DLD1 (cell line): ENCODE measurements at regions not wholly inside any gene's neighbourhood (a gene's known extent, or its start where the extent isn't known, plus 50 kb on each side); places are given as distances from the start of the nearest gene placed in this dataset.

Source experiments
- in situ Hi-C: cut with HindIII; loops from 2 replicates; pipeline ENCODE4 v1.10.0; 2017; ENCODE audit warnings: low sequenced_read_pairs

- in situ Hi-C loops: no loop called here
These were observed 1328.4 kb downstream of the PCDH9 start for GRCh38 chr13:65901723-65902122.

DNA sequence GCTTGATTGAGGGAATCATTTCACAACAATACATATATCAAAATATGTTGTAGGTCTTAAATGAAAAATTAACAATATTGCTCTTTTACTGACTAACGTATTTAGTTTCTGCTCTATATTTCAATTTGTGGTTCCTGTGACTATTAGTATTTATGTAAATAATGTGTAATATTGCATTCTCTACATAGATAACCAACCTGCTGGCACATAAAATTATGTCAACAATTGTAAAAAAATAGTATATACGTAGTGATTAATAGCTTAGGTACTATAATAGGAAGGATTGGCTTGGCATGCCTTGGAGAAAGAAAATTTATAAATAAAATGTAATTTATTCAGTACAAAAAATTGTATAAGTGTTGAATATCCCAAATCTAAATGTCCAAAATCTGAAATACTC, 1336.1 kb downstream of the PCDH9 start:
- in situ Hi-C loops: no loop called here

DNA sequence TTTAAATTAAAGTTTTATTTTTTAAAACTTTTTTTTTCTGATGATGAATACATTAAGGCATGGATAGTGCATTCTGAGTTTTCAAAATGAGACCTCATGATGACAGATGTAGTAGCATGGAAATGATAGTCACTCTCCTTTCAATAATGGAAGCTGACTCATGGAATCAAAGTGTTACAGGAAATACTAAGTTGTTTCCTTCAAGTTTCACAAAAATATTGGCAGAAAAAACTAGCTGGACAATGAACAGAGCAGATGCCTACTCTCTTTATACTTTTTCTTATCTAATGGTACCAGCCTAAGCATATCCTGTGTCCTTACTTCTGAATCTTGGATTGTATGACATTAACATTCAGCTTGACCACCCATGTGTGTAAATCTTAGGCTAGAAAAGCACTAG, 1337.3 kb downstream of the PCDH9 start:
- in situ Hi-C loops: no loop called here

DNA sequence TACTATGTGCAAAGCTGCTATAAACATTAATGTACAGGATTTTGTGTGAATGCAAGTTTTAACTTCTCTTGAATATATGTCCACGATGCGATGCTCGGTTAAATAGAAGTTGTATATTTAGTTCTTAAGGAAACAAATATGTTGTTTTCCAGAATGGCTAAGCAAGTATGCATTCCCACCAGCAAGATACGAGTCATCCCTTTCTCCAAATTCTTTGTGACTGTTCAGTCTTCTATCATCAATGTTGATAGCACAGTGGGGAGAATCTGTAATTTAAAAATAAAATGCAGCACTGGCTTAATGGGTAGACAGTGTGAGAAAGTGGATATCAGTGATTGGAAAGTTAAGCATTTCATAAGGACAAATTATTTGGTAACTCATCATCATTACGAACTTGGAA, 1340.8 kb downstream of the PCDH9 start:
- in situ Hi-C loops: no loop called here

GRCh38 chr13:65882810-65883209, 1347.3 kb downstream of the PCDH9 start:
- in situ Hi-C loops: no loop called here

GRCh38 chr13:65881561-65882155, 1348.5 kb downstream of the PCDH9 start:
- in situ Hi-C loops: no loop called here

DNA sequence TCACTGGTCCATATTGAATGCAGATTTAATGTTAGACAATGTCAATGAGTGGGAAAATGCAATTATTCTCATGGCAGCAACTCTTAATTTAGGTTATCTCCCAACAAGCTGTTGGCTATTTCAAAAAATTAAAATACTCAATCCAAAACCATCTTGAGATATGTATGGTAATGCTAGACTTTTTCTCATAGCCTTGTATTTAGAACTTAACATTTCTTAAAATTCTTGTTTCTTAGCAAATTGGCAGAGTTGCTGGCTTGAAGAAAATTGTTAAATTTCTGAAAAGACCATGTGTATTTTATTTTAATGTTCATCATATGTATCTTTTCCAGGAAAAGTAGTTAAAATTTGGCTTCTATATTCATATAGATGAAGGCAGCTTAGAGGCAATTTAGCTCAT, 1355.1 kb downstream of the PCDH9 start:
- in situ Hi-C loops: no loop called here

DNA sequence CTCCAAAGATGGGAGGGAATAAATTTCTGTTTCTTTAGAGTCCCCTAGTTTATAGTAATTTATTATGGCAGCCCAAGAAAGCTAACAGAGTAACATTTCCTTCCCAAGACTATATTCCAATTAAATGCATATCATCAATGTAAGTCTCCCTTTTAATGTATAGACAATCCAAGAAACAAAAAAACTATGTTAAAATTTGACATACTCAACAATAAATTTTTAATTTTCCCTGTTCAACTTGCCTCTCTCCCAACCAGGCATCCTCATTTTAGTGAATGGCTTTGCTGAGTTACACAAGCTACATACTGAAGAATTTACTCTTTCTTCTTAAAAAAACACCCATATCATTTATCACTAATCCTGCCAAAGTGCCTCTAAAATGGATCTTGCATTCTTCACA, 1357.7 kb downstream of the PCDH9 start:
- in situ Hi-C loops: no loop called here

DNA sequence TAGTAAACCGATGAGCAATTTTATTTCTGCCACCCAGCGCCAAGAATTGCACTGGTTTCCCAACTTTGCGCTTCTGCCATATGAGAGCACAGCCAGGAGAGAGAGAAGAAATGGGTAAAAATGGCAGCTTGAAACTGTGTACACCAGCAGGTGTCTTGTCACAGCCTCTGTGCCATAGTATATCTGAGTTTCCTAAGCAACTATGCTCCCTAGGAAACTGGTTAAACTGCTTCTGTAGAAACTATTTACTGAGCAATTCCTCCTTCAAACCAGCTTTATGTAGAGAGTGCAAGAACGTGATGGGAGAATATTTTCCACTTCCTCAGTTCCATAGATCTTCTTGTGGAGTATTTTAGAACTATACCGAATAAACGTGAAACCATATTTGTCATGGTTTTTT, 1361.3 kb downstream of the PCDH9 start:
- in situ Hi-C loops: loop anchor here (10.0 kb wide), 1 partner anchor 726 kb away; no protein-coding TSS in a partner anchor

DNA sequence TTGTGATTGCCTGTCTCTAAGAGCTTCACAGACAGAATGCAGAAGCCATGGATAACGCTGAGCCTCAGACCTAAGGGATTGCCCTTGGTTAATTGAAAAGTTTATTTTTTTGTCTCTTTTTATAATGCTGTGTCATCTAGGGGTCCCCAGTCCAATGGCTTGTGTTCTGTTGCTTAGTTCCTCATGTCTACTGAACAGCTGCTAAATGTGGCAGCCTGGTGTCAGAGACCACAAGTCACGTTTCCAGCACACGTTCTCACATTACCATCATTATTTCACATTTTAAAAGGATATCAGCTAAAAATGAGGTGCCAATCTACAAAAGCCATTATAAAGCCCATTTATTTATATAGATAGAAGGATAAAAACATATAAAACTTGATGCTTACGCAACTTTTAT, 1362.0 kb downstream of the PCDH9 start:
- in situ Hi-C loops: loop anchor here (10.0 kb wide), 1 partner anchor 727 kb away; no protein-coding TSS in a partner anchor

DNA sequence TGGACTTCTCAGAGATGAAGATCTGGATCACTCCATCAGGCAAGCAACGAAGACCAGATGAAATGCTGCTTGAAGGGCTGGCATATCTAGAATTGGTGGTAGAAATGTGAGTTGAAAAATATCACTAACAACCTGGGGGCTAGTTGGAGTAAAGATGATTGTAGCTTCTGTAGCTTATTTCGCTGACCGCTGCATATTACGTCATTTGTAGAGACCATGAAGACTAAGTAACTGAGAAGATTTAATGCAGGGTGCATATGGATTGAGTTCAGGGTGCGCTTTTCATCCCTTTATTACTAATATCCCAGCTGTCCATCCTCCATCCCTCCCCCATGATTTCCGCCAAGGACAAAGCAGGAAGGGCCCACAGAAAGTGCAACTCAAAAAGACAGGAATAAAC, 1364.0 kb downstream of the PCDH9 start:
- in situ Hi-C loops: loop anchor here (10.0 kb wide), 1 partner anchor 729 kb away; no protein-coding TSS in a partner anchor

GRCh38 chr13:65865206-65865605, 1364.9 kb downstream of the PCDH9 start:
- in situ Hi-C loops: loop anchor here (10.0 kb wide), 1 partner anchor 730 kb away; no protein-coding TSS in a partner anchor

DNA sequence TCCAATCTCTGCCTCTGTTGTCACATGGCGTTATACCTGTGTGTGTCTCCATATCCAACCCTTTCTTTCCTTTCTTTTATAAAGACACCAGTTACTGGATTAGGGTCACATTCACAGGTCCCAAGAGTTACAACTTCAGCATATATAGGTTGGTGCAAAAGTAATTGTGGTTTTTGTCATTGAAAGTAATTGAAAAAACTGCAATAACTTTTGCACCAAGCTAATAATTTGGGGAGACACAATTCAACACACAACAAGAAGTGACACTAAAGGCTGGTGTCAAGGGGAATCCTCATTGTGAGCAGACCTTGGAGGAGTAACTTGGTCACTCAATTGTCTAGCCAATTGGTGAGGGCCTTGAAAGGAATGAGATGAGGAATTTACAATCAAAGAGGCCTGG, 1366.1 kb downstream of the PCDH9 start:
- in situ Hi-C loops: loop anchor here (10.0 kb wide), 1 partner anchor 731 kb away; no protein-coding TSS in a partner anchor

GRCh38 chr13:65860306-65860705, 1369.8 kb downstream of the PCDH9 start:
- in situ Hi-C loops: loop anchor here (10.0 kb wide), 1 partner anchor 734 kb away; no protein-coding TSS in a partner anchor

DNA sequence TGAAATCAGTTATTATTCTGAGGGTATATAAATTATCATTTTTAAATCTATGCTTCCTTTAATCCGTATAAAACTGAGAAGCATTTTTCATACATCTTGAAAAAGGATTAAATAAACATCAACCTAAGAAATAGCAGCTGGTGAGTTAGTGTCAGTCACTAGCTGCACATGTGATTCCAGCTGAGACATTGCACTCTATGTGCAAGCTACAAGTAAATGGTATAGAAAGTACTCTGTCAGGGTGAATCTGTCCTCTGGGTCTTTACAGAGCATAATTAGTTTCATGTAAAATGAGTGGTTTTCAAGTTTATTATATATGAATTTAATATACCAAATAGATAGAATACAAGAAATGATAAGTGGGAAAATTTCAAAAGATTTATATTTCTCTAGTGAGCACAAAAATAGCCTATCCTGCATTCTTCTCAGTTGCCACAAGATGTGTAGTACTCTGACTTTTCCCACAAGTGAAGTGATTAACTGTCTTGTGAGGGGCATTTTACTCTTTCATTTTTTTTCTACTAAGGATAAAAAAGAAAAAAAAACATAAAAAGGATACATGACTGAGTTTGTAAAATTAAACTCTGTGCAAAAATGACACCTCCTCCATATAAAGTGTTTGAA, 1372.1 kb downstream of the PCDH9 start:
- in situ Hi-C loops: no loop called here

GRCh38 chr13:65856431-65856830, 1373.7 kb downstream of the PCDH9 start:
- in situ Hi-C loops: no loop called here

- in situ Hi-C loops: no loop called here
These were observed 1374.8 kb downstream of the PCDH9 start for GRCh38 chr13:65855242-65855805.

DNA sequence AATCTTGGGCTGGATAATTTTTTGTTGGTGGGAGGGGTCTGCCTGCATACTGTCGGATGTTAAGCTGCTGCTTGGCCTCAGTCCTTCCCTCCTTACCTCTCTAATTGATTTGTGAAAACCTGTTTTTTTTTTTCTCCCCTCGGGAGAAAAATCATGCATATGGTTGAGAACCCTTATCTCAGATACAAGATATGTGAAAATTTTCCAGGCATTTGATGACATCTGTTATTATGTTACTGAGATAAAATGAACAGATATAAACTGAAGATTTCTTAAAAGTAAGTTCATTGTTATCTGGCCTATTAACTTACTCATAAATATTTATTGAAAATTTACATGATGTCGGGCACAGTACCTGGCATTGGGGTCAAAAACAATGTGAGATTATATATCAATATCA, 1375.7 kb downstream of the PCDH9 start:
- in situ Hi-C loops: no loop called here

DNA sequence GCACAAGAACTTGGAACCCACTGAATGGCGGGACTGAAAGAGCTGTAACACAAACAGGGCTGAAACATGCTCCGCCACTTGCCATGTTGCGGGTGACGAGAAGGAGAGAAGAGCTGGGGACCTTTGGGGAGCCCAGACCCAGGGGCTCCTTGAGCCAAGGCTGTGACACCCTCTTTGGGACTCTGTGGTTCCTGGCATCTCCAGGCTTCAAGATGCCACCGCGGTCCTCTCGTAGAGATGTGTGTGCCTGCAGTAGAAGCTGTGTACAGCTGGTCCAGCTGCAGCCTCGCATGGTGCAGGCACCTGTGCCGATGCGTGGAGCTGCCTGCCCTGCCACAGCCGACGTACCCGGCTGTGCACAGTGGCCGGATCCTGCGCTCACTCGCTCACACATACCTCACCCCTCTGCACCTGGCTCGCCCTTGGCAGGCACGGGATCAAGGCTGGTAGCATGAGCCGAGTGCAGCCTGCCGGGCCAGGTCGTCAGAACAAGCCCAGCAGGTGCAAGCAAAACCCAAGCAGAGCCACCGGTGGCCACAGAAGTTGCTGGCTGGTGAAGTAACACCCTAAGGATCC, 1385.8 kb downstream of the PCDH9 start:
- in situ Hi-C loops: no loop called here

DNA sequence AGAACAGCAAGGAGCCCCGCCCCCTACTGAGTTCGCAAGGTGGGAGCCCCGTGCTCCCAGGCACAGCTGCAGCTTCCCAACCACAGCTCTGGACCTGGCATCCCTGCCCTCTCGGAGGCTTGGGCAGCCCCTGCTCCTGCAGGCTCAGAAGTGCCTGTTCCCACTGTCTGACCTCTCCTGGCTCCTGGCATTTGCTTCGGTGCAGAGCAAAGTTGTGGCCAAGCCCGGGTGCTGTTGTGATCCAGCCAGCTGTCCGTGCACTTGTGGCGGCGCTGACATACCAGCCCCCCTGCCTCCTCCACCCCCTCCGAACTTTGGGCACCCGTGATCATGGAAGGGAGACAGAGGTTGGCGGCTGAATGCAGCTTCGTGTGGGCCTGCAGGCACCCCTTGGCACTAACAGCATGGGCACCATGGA, 1386.8 kb downstream of the PCDH9 start:
- in situ Hi-C loops: no loop called here

DNA sequence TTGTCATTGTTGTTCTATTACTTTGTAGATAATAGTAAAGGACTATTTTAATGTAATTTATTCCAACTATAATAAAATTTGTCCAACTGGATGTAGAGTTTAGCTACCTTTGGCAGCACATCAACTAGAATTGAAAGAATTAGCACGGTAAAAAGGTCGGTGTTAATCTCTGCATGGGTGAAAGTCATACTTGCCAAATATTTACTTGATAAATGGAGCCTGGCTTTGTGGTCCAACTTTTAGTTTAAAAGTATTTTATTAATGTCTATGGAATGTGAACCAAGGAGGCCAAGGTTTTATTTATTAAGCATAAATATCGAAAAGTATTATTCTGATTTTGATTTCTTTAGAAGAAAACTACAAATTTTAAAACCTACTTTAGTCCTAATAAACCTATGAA, 1389.0 kb downstream of the PCDH9 start:
- in situ Hi-C loops: no loop called here

DNA sequence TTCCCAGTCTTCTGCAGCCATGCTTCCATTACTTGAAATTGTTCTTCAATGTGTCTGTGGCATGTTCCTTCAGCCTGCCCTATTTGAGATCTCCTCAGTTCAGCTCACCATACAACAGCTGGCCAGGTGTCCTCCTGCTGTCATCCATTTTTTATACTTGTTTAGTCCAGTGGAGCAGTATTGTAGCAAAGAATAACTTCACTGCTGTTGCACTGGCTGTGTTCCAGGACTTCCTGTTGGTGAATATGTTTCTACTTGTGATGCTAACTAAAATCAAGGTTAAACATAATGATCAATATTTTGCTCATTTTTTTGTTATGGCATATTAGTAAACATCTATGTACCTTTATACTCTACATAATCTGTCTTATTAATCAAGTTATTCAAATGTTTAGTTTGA, 1394.1 kb downstream of the PCDH9 start:
- in situ Hi-C loops: no loop called here
